ENCODE measurements at regions not wholly inside any gene's neighbourhood (a gene's known extent, or its start where the extent isn't known, plus 50 kb on each side); places are given as distances from the start of the nearest gene placed in this dataset.

DNA sequence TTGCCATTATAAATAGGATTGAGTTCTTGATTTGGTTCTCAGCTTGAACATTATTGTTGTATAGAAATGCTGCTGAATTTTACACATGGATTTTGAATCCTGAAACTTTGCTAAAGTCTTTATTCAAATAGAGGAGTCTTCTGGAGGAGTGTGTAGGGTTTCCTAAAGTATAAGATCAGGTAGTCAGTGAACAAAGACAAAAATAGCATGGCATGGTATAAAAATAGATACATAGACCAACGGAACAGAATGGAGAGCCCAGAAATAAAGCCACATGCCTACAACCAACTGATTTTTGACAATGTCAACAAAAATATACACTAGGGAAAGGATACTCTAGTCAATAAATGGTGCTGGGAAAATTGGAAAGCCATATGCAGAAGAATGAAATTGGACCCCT lies 740.1 kb downstream of the QKI start:
- TF ChIP-seq, protein P1, sequence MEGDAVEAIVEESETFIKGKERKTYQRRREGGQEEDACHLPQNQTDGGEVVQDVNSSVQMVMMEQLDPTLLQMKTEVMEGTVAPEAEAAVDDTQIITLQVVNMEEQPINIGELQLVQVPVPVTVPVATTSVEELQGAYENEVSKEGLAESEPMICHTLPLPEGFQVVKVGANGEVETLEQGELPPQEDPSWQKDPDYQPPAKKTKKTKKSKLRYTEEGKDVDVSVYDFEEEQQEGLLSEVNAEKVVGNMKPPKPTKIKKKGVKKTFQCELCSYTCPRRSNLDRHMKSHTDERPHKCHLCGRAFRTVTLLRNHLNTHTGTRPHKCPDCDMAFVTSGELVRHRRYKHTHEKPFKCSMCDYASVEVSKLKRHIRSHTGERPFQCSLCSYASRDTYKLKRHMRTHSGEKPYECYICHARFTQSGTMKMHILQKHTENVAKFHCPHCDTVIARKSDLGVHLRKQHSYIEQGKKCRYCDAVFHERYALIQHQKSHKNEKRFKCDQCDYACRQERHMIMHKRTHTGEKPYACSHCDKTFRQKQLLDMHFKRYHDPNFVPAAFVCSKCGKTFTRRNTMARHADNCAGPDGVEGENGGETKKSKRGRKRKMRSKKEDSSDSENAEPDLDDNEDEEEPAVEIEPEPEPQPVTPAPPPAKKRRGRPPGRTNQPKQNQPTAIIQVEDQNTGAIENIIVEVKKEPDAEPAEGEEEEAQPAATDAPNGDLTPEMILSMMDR (conservative IDR thresholded peaks at IDR 0.05; ENCODE audit: low read length), result no peak
- TF ChIP-seq EZH2phosphoT487 (IDR thresholded peaks at IDR 0.05; ENCODE audit: borderline replicate concordance), result no peak
- Histone ChIP-seq H3F3A (ENCODE audit: low read depth) (no peaks in the 10 kb centered on the region), H3K4me1 (ENCODE audit: insufficient read depth, low read length, poor library complexity, severe bottlenecking) (no peaks in the 10 kb centered on the region), H4K20me1 (ENCODE audit: insufficient read depth, low read length, poor library complexity, severe bottlenecking) (no peaks in the 10 kb centered on the region), H3K79me2 (ENCODE audit: insufficient read depth, low read length) (no peaks in the 10 kb centered on the region), H2AFZ (ENCODE audit: low read length) (no peak overlapping the region), H3K9me3 (ENCODE audit: insufficient read depth, low read depth, low read length) (0 out of 2 replicates have a peak, but pooled peaks cover 8% of the 10 kb centered on the region), H3K27me3 (ENCODE audit: insufficient read depth, low read length, poor library complexity, severe bottlenecking) (no peaks in the 10 kb centered on the region), H3K4me3 (ENCODE audit: low read length, poor library complexity, severe bottlenecking) (no peak overlapping the region), H3K36me3 (ENCODE audit: insufficient read depth, low read length) (no peaks in the 10 kb centered on the region), H3K4me2 (ENCODE audit: low read depth, low read length, poor library complexity, severe bottlenecking) (no peak overlapping the region), H3K9ac (ENCODE audit: low read depth, low read length, poor library complexity, severe bottlenecking) (no peak overlapping the region), H3K9me2 (replicated peaks; ENCODE audit: low read depth, low read length) (no peaks in the 10 kb centered on the region)

DNA sequence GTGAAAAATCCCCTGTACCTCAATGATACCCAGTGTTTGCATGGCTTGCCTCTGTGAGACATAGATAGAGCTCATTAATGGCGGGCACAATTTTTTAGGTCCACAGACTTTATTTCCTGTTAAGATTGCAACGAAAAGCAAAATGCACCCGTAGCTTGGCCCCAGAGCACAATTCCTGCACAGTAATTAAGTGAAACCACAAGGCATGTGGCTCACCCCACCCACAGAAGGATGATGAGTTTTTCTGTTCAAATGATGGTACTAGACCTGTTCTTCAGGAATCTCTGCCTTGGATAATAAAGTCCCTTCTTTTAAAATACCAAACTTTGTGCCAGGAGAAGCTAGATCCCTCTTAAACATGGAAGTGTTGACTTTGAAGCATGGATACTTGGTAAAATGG lies 738.1 kb downstream of the QKI start:
- no peaks in the 10 kb centered on the region for H4K20me1 ChIP-seq (ENCODE audit: insufficient read depth, low read length, poor library complexity, severe bottlenecking)
- H3K9ac ChIP-seq (ENCODE audit: low read depth, low read length, poor library complexity, severe bottlenecking), result no peak overlapping the region
- no peaks in the 10 kb centered on the region for H3K9me2 ChIP-seq (replicated peaks; ENCODE audit: low read depth, low read length)
- TF ChIP-seq, protein P1 (conservative IDR thresholded peaks at IDR 0.05; ENCODE audit: low read length), result no peak
- no peak for TF ChIP-seq EZH2phosphoT487 (IDR thresholded peaks at IDR 0.05; ENCODE audit: borderline replicate concordance)
- H3K79me2 ChIP-seq (ENCODE audit: insufficient read depth, low read length), result no peaks in the 10 kb centered on the region
- H2AFZ ChIP-seq (ENCODE audit: low read length), result no peak overlapping the region
- H3K4me3 ChIP-seq (ENCODE audit: low read length, poor library complexity, severe bottlenecking), result no peak overlapping the region
- H3K4me1 ChIP-seq (ENCODE audit: insufficient read depth, low read length, poor library complexity, severe bottlenecking), result no peaks in the 10 kb centered on the region
- H3K4me2 ChIP-seq (ENCODE audit: low read depth, low read length, poor library complexity, severe bottlenecking), result no peak overlapping the region
- H3K9me3 ChIP-seq (ENCODE audit: insufficient read depth, low read depth, low read length), result 0 out of 2 replicates have a peak, but pooled peaks cover 8% of the 10 kb centered on the region
- H3F3A ChIP-seq (ENCODE audit: low read depth), result no peaks in the 10 kb centered on the region
- no peaks in the 10 kb centered on the region for H3K36me3 ChIP-seq (ENCODE audit: insufficient read depth, low read length)
- no peaks in the 10 kb centered on the region for H3K27me3 ChIP-seq (ENCODE audit: insufficient read depth, low read length, poor library complexity, severe bottlenecking)

DNA sequence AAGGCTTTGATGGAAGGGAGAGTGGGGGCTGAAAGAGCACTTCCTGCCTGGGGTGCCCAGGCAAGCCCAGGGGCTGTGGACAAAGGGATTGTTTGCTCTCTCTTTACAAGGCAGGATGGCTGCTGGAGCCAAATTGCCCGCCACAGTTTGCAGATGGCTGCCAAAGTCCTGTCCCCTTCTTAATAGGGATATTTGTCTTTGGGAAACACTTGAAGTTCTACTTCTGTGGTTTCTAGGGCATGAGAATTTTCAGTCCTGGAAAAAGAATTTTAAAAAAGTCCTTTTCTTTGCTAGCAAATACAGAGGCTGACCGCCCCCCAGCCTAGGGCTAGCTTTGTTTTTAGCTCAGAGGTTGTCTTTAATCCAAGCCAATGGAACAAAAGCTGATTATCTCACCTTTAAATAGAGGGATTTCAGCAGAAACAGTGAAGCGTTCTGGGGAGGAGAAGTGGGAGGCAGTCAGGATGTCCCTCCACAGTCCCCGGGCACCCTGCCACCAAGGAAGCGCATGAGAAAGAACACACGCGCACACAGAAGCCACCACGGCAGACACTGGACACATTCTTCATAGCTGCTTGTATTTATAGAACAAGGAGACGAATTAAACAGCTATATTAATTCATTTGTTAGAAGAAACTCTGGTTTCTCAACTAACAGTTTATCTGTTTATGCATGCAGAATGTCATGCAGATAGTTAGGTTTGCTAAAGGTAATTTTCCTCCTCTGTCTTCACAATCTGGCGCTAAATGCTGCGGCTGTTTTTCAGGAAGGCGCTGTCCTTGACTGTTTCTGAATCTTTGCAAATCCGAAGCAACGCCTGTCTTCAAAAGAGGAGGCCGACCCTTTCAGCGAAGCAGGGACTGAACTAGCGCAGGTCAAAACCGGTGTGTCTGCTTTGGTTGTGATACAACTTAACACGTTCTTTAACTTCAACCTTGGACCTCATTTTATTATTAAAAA lies 736.9 kb downstream of the QKI start:
- 0 out of 2 replicates have a peak, but pooled peaks cover 8% of the 10 kb centered on the region for H3K9me3 ChIP-seq (ENCODE audit: insufficient read depth, low read depth, low read length)
- H3K9ac ChIP-seq (ENCODE audit: low read depth, low read length, poor library complexity, severe bottlenecking), result no peak overlapping the region
- no peak overlapping the region for H2AFZ ChIP-seq (ENCODE audit: low read length)
- H3K9me2 ChIP-seq (replicated peaks; ENCODE audit: low read depth, low read length), result no peaks in the 10 kb centered on the region
- TF ChIP-seq, protein P1 (conservative IDR thresholded peaks at IDR 0.05; ENCODE audit: low read length), result no peak
- no peak for TF ChIP-seq EZH2phosphoT487 (IDR thresholded peaks at IDR 0.05; ENCODE audit: borderline replicate concordance)
- no peaks in the 10 kb centered on the region for H3F3A ChIP-seq (ENCODE audit: low read depth)
- no peaks in the 10 kb centered on the region for H4K20me1 ChIP-seq (ENCODE audit: insufficient read depth, low read length, poor library complexity, severe bottlenecking)
- no peaks in the 10 kb centered on the region for H3K36me3 ChIP-seq (ENCODE audit: insufficient read depth, low read length)
- no peak overlapping the region for H3K4me3 ChIP-seq (ENCODE audit: low read length, poor library complexity, severe bottlenecking)
- no peaks in the 10 kb centered on the region for H3K27me3 ChIP-seq (ENCODE audit: insufficient read depth, low read length, poor library complexity, severe bottlenecking)
- no peaks in the 10 kb centered on the region for H3K79me2 ChIP-seq (ENCODE audit: insufficient read depth, low read length)
- no peak overlapping the region for H3K4me2 ChIP-seq (ENCODE audit: low read depth, low read length, poor library complexity, severe bottlenecking)
- no peaks in the 10 kb centered on the region for H3K4me1 ChIP-seq (ENCODE audit: insufficient read depth, low read length, poor library complexity, severe bottlenecking)
